GM12878 (cell line): ENCODE measurements at regions not wholly inside any gene's neighbourhood (a gene's known extent, or its start where the extent isn't known, plus 50 kb on each side); places are given as distances from the start of the nearest gene placed in this dataset.

Source experiments
- ATAC-seq: fragments of 200-7000 bp; cut with Tn5 transposase; 3 replicates; pipeline ENCODE4 v1.9.1; 2020; ENCODE audit warnings: mild to moderate bottlenecking, moderate library complexity
- BruUV-seq: library from RNA; stranded (reverse); fragments of 400-500 nt; replicated peaks from 2 replicates; lab custom pipeline; 2021; lab: Mats Ljungman, UMichigan
- CTCF ChIA-PET: fragments of 300-600 bp; sonication (Branson Sonifier 250); formaldehyde crosslinking; extraction: SDS; loops from one replicate; lab custom pipeline; 2021; ENCODE audit warnings: inconsistent platforms; lab: Yijun Ruan, JAX
- POLR2A ChIA-PET: fragments of 350-600 bp; formaldehyde crosslinking; extraction: SDS; loops from one replicate; lab custom pipeline; 2021; ENCODE audit warnings: inconsistent platforms; lab: Charles Lee
- RAD21 ChIA-PET: fragments of 300-600 bp; sonication (Branson Sonifier 250); formaldehyde crosslinking; loops from one replicate; lab custom pipeline; 2023; ENCODE audit warnings: antibody characterized with exemption; ENCODE audit not compliant: unreplicated experiment; lab: Charles Lee
- SMC1A ChIA-PET: fragments of 300-600 bp; sonication (Branson Sonifier 250); formaldehyde crosslinking; loops from one replicate; lab custom pipeline; 2023; ENCODE audit not compliant: unreplicated experiment, uncharacterized antibody; lab: Charles Lee
- DNase-seq: peaks from one replicate; pipeline ENCODE4 v3.0.0-alpha.2; 2011; ENCODE audit warnings: low read depth, low spot score
- FAIRE-seq: peaks from 3 replicates; lab custom pipeline; 2011; peaks lifted over from hg19 to GRCh38; lab: Jason Lieb, UNC
- H2AFZ ChIP-seq: 2 replicates; pipeline ENCODE4 v1.6.0; 2011; ENCODE audit warnings: low read depth, low read length, control low read depth; ENCODE audit not compliant: control insufficient read depth
- H3K27ac ChIP-seq: 2 replicates; pipeline ENCODE4 v1.5.1; 2011; ENCODE audit warnings: control low read depth; ENCODE audit not compliant: control insufficient read depth, insufficient read depth
- H3K27me3 ChIP-seq, 2 experiments: replicated peaks in 1 of 2; 2 replicates each; pipeline versions ENCODE4 v1.6.0 to v1.6.1; 2011; ENCODE audit warnings: low read length in 1 of 2; ENCODE audit not compliant: control insufficient read depth in 2 of 2, insufficient read depth in 2 of 2
- H3K36me3 ChIP-seq, 2 experiments: 2 replicates each; pipeline ENCODE4 v1.5.1; 2011; ENCODE audit warnings: low read length in 1 of 2; ENCODE audit not compliant: control insufficient read depth in 2 of 2, insufficient read depth in 2 of 2
- H3K4me1 ChIP-seq: 2 replicates; pipeline ENCODE4 v1.6.1; 2011; ENCODE audit warnings: mild to moderate bottlenecking, low read length, moderate library complexity, mixed read lengths; ENCODE audit not compliant: control insufficient read depth, insufficient read depth
- H3K4me2 ChIP-seq: 2 replicates; pipeline ENCODE4 v1.6.0; 2011; ENCODE audit warnings: control low read depth; ENCODE audit not compliant: control insufficient read depth, insufficient read depth
- H3K4me3 ChIP-seq: fragments of 200-600 bp; sonication (generic); 2 replicates; pipeline ENCODE4 v1.5.1; 2016
- H3K79me2 ChIP-seq: 2 replicates; pipeline ENCODE4 v1.6.0; 2011; ENCODE audit warnings: low read length; ENCODE audit not compliant: control insufficient read depth, insufficient read depth
- H3K9ac ChIP-seq: 2 replicates; pipeline ENCODE4 v1.8.0; 2011; ENCODE audit warnings: low read length, control low read depth, mixed read lengths; ENCODE audit not compliant: control insufficient read depth, insufficient read depth
- H3K9me3 ChIP-seq: replicated peaks from 3 replicates; pipeline ENCODE4 v1.5.1; 2011; ENCODE audit warnings: mild to moderate bottlenecking, low read length; ENCODE audit not compliant: control insufficient read depth, insufficient read depth
- H4K20me1 ChIP-seq: 2 replicates; pipeline ENCODE4 v1.6.0; 2011; ENCODE audit not compliant: control insufficient read depth, insufficient read depth
- CBX3 ChIP-seq: fragments of 200-600 bp; sonication (generic); IDR thresholded peaks from 2 replicates; pipeline ENCODE4 v1.6.1; 2016; ENCODE audit warnings: low read depth, borderline replicate concordance
- CHD2 ChIP-seq: IDR thresholded peaks from 2 replicates; pipeline ENCODE4 v1.6.1; 2011; ENCODE audit warnings: low read depth, low read length, improper control_type of control experiment, borderline replicate concordance
- EED ChIP-seq: sonication (generic); IDR thresholded peaks from 2 replicates; pipeline ENCODE4 v1.6.1; 2016; ENCODE audit warnings: antibody characterized with exemption, low read depth
- ESRRA ChIP-seq: IDR thresholded peaks from 2 replicates; pipeline ENCODE4 v1.6.1; 2012; ENCODE audit warnings: mild to moderate bottlenecking, low read length, improper control_type of control experiment
- HDGF ChIP-seq: fragments of 450-650 bp; IDR thresholded peaks from 2 replicates; pipeline ENCODE4 v1.6.1; 2016; ENCODE audit warnings: antibody characterized with exemption
- MXI1 ChIP-seq: fragments of 150-350 bp; IDR thresholded peaks from 2 replicates; pipeline ENCODE4 v1.6.1; 2011; ENCODE audit warnings: low read depth, mild to moderate bottlenecking, inconsistent platforms, low read length, improper control_type of control experiment
- NR2C2 ChIP-seq: IDR thresholded peaks from 2 replicates; pipeline ENCODE4 v1.6.1; 2011; ENCODE audit warnings: borderline replicate concordance, low read depth; ENCODE audit not compliant: control insufficient read depth, insufficient read length
- NRF1 ChIP-seq: conservative IDR thresholded peaks from 2 replicates; pipeline ENCODE4 v1.6.1; 2011; ENCODE audit warnings: mild to moderate bottlenecking, low read depth, low read length, improper control_type of control experiment
- RFX5 ChIP-seq: IDR thresholded peaks from 2 replicates; pipeline ENCODE4 v1.6.1; 2011; ENCODE audit warnings: low read depth, low read length, improper control_type of control experiment
- RUNX3 ChIP-seq: IDR thresholded peaks from 2 replicates; pipeline ENCODE4 v1.6.1; 2012; ENCODE audit warnings: low read length, inconsistent platforms
- SMAD1 ChIP-seq: fragments of 450-650 bp; IDR thresholded peaks from 2 replicates; pipeline ENCODE4 v1.6.1; 2018; ENCODE audit warnings: mild to moderate bottlenecking, low read depth; ENCODE audit not compliant: partially characterized antibody
- ZBTB40 ChIP-seq: fragments of 450-650 bp; IDR thresholded peaks from 2 replicates; pipeline ENCODE4 v1.6.1; 2016; ENCODE audit warnings: mild to moderate bottlenecking, moderate library complexity, borderline replicate concordance
- ZNF274 ChIP-seq: IDR thresholded peaks from one replicate; pipeline ENCODE4 v1.8.0; 2011; ENCODE audit not compliant: insufficient read length, insufficient read depth
- WGBS: methylation state at CpG from one replicate; pipeline ENCODE4 v1.1.6; 2016; ENCODE audit warnings: low lambda C conversion rate; ENCODE audit not compliant: insufficient replicate concordance, insufficient coverage; ENCODE audit errors: missing lambda C conversion rate; 5-methylcytosine and 5-hydroxymethylcytosine counted together
- in situ Hi-C: fragments of 300-500 bp; cut with MboI; formaldehyde crosslinking; loops from 9 replicates; pipeline ENCODE4 v1.14.3; 2018; ENCODE audit warnings: mixed read lengths
- intact Hi-C: fragments of 100-400 bp; cut with micrococcal nuclease; formaldehyde crosslinking; loops from one replicate; pipeline ENCODE4 v1.14.2; 2022; ENCODE audit not compliant: unreplicated experiment
- TF ChIP-seq, protein P1 (sequence below): IDR thresholded peaks from 2 replicates; pipeline ENCODE4 v1.6.1; 2011; ENCODE audit warnings: low read depth, low read length, improper control_type of control experiment, borderline replicate concordance
- TF ChIP-seq, protein P2 (sequence below): fragments of 450-650 bp; IDR thresholded peaks from 2 replicates; pipeline ENCODE4 v1.6.1; 2017; ENCODE audit warnings: borderline replicate concordance
- TF ChIP-seq, protein P3 (sequence below): IDR thresholded peaks from 2 replicates; pipeline ENCODE4 v1.6.1; 2011; ENCODE audit warnings: borderline replicate concordance, low read depth, mild to moderate bottlenecking, moderate library complexity, mixed read lengths, low read length; ENCODE audit not compliant: insufficient read depth; ENCODE audit errors: extremely low read length

- no peak for TF ChIP-seq RUNX3
- TF ChIP-seq, protein P1, sequence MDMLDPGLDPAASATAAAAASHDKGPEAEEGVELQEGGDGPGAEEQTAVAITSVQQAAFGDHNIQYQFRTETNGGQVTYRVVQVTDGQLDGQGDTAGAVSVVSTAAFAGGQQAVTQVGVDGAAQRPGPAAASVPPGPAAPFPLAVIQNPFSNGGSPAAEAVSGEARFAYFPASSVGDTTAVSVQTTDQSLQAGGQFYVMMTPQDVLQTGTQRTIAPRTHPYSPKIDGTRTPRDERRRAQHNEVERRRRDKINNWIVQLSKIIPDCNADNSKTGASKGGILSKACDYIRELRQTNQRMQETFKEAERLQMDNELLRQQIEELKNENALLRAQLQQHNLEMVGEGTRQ = no peak
- no peak for TF ChIP-seq EED
- no peak for TF ChIP-seq ESRRA
- TF ChIP-seq SMAD1 = no peak
These were observed 205.9 kb upstream of the HES1 start (continued) for GRCh38 chr3:193929921-193930646.

GRCh38 chr3:193932136-193932535 is 203.8 kb upstream of the HES1 start:
- RAD21 ChIA-PET = no interaction called here
- DNase-seq (no peak), FAIRE-seq (no peak), ATAC-seq (no peak)
- Histone ChIP-seq H3K27ac (no peak overlapping the region), H3K9ac (no peak overlapping the region), H3K4me2 (no peak overlapping the region), H3K4me1 (no peaks in the 10 kb centered on the region), H4K20me1 (no peaks in the 10 kb centered on the region), H3K36me3 (no peaks in the 10 kb centered on the region), H3K27me3 (no peaks in the 10 kb centered on the region; a peak in 1 of 4 replicates), H3K4me3 (no peak overlapping the region), H3K9me3 (no peaks in the 10 kb centered on the region), H2AFZ (no peak overlapping the region), H3K79me2 (no peaks in the 10 kb centered on the region)
- in situ Hi-C loops (no loop called here), intact Hi-C loops (no loop called here)
- SMC1A ChIA-PET = interaction anchor here (1.0 kb wide), 1 partner anchor 16 kb away, joined by 3 read pairs; no protein-coding TSS in a partner anchor
- POLR2A ChIA-PET = no interaction called here
- CTCF ChIA-PET = no interaction called here
- 68% methylated on average over 2 of the region's 2 CpGs for WGBS
- BruUV-seq = no TSS peak
- TF ChIP-seq NR2C2 (no peak), RFX5 (no peak), CBX3 (no peak), HDGF (no peak), CHD2 (no peak), ZNF274 (no peak), NRF1 (no peak), ZBTB40 (no peak), MXI1 (no peak)
- TF ChIP-seq, protein P2, sequence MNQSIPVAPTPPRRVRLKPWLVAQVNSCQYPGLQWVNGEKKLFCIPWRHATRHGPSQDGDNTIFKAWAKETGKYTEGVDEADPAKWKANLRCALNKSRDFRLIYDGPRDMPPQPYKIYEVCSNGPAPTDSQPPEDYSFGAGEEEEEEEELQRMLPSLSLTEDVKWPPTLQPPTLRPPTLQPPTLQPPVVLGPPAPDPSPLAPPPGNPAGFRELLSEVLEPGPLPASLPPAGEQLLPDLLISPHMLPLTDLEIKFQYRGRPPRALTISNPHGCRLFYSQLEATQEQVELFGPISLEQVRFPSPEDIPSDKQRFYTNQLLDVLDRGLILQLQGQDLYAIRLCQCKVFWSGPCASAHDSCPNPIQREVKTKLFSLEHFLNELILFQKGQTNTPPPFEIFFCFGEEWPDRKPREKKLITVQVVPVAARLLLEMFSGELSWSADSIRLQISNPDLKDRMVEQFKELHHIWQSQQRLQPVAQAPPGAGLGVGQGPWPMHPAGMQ = no peak
- TF ChIP-seq, protein P3, sequence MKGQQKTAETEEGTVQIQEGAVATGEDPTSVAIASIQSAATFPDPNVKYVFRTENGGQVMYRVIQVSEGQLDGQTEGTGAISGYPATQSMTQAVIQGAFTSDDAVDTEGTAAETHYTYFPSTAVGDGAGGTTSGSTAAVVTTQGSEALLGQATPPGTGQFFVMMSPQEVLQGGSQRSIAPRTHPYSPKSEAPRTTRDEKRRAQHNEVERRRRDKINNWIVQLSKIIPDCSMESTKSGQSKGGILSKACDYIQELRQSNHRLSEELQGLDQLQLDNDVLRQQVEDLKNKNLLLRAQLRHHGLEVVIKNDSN = no peak
